Upper lobe of left lung (tissue), 6 donors: ENCODE measurements at regions not wholly inside any gene's neighbourhood (a gene's known extent, or its start where the extent isn't known, plus 50 kb on each side); places are given as distances from the start of the nearest gene placed in this dataset.

Experiments
- ATAC-seq, 2 donors: fragments of 200-7000 bp; cut with Tn5 transposase; one replicate each; pipeline ENCODE4 v1.9.1; 2022; ENCODE audit warnings: mild to moderate bottlenecking in 2 of 2, moderate library complexity in 2 of 2; ENCODE audit not compliant: low FRiP score in 2 of 2
- DNase-seq, 2 donors: peaks; one replicate each; pipeline ENCODE4 v3.0.0-alpha.2; 2019 to 2020
- H3K27ac ChIP-seq, 4 donors: fragments of 200-600 bp; sonication (generic); one replicate each; pipeline ENCODE4 v1.5.1; 2016 to 2019
- H3K27me3 ChIP-seq, 4 donors: fragments of 200-600 bp; sonication (generic); one replicate each; pipeline ENCODE4 v1.5.1; 2017 to 2019
- H3K36me3 ChIP-seq, 4 donors: fragments of 200-600 bp; sonication (generic); one replicate each; pipeline ENCODE4 v1.5.1; 2016 to 2019
- H3K4me1 ChIP-seq, 4 donors: fragments of 200-600 bp; sonication (generic); one replicate each; pipeline ENCODE4 v1.5.1; 2018 to 2019
- H3K4me3 ChIP-seq, 4 donors: fragments of 200-600 bp; sonication (generic); one replicate each; pipeline ENCODE4 v1.5.1; 2017 to 2019; ENCODE audit warnings: mild to moderate bottlenecking in 2 of 4, moderate library complexity in 1 of 4
- H3K9me3 ChIP-seq, 4 donors: fragments of 200-600 bp; sonication (generic); one replicate each; pipeline ENCODE4 v1.5.1; 2018 to 2019
- EP300 ChIP-seq, 4 donors: sonication (generic); formaldehyde crosslinking; IDR thresholded peaks; one replicate each; pipeline ENCODE4 v1.5.1; 2017; ENCODE audit warnings: antibody characterized with exemption in 4 of 4, control low read depth in 2 of 4
- POLR2A ChIP-seq, 4 donors: fragments of 450-650 bp; IDR thresholded peaks; one replicate each; pipeline ENCODE4 v1.5.1; 2016 to 2017; ENCODE audit warnings: antibody characterized with exemption in 4 of 4, mild to moderate bottlenecking in 2 of 4
- POLR2AphosphoS5 ChIP-seq, 2 donors: sonication (generic); formaldehyde crosslinking; IDR thresholded peaks; one replicate each; pipeline ENCODE4 v1.5.1; 2017; ENCODE audit warnings: antibody characterized with exemption in 2 of 2
- WGBS, 2 donors: methylation state at CpG; one replicate each; pipeline ENCODE4 v1.1.5; 2017 to 2018; 5-methylcytosine and 5-hydroxymethylcytosine counted together
- TF ChIP-seq, protein P1 (sequence below), 6 experiments: fragments of 450-650 bp in 4 of 6; fragments of 200-600 bp in 2 of 6; sonication (generic) in 2 of 6; IDR thresholded peaks; one replicate each; pipeline ENCODE4 v1.5.1; 2016 to 2019; ENCODE audit warnings: antibody characterized with exemption in 6 of 6
- donor health status: DM: no; HTN: no; CAD: no; lungs with moderate emphysema.
- donor health status: DM: no; HTN: yes; CAD: no; lungs with severe emphysema.

GRCh38 chr20:47418069-47418757 is 61.7 kb upstream of the ZMYND8 start:
- H3K9me3 ChIP-seq = no peaks in the 10 kb centered on the region
- no peaks in the 10 kb centered on the region for H3K36me3 ChIP-seq
- DNase-seq (no peak), ATAC-seq (no peak)
- no peak overlapping the region for H3K27ac ChIP-seq
- H3K4me3 ChIP-seq = no peak overlapping the region
- H3K4me1 ChIP-seq = peaks cover 12 to 28% (median 15%) of the 10 kb centered on the region in 4 donors
- TF ChIP-seq, protein P1, sequence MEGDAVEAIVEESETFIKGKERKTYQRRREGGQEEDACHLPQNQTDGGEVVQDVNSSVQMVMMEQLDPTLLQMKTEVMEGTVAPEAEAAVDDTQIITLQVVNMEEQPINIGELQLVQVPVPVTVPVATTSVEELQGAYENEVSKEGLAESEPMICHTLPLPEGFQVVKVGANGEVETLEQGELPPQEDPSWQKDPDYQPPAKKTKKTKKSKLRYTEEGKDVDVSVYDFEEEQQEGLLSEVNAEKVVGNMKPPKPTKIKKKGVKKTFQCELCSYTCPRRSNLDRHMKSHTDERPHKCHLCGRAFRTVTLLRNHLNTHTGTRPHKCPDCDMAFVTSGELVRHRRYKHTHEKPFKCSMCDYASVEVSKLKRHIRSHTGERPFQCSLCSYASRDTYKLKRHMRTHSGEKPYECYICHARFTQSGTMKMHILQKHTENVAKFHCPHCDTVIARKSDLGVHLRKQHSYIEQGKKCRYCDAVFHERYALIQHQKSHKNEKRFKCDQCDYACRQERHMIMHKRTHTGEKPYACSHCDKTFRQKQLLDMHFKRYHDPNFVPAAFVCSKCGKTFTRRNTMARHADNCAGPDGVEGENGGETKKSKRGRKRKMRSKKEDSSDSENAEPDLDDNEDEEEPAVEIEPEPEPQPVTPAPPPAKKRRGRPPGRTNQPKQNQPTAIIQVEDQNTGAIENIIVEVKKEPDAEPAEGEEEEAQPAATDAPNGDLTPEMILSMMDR (IDR thresholded peaks at IDR 0.05) = no peak
- TF ChIP-seq POLR2A (IDR thresholded peaks at IDR 0.05) = no peak
- TF ChIP-seq POLR2AphosphoS5 (IDR thresholded peaks at IDR 0.05) = no peak
- no peak for TF ChIP-seq EP300 (IDR thresholded peaks at IDR 0.05)
- WGBS, 2 donors = 67 to 71% methylated on average over 7 of the region's 7 CpGs
- no peaks in the 10 kb centered on the region for H3K27me3 ChIP-seq

GRCh38 chr20:47419953-47420514 is 63.5 kb upstream of the ZMYND8 start:
- ATAC-seq (peak in 1 of 2 donors; percentile 9), DNase-seq (no peak)
- no peaks in the 10 kb centered on the region for H3K36me3 ChIP-seq
- H3K27me3 ChIP-seq = no peaks in the 10 kb centered on the region
- WGBS, 2 donors = 94 to 96% methylated on average over 7 of the region's 7 CpGs
- H3K4me3 ChIP-seq = no peak overlapping the region
- peaks cover 3 to 19% (median 7%) of the 10 kb centered on the region in 4 donors for H3K4me1 ChIP-seq
- no peaks in the 10 kb centered on the region for H3K9me3 ChIP-seq
- TF ChIP-seq, protein P1 (IDR thresholded peaks at IDR 0.05) = no peak
- TF ChIP-seq EP300 (IDR thresholded peaks at IDR 0.05) (no peak), POLR2A (IDR thresholded peaks at IDR 0.05) (no peak), POLR2AphosphoS5 (IDR thresholded peaks at IDR 0.05) (no peak)
- no peak overlapping the region for H3K27ac ChIP-seq

GRCh38 chr20:47421076-47421475 is 64.6 kb upstream of the ZMYND8 start:
- DNase-seq (no peak), ATAC-seq (no peak)
- Histone ChIP-seq H3K4me1 (peaks cover 0 to 16% (median 2%) of the 10 kb centered on the region in 4 donors), H3K4me3 (no peak overlapping the region), H3K36me3 (no peaks in the 10 kb centered on the region), H3K9me3 (no peaks in the 10 kb centered on the region), H3K27ac (no peak overlapping the region), H3K27me3 (no peaks in the 10 kb centered on the region)
- no peak for TF ChIP-seq POLR2AphosphoS5 (IDR thresholded peaks at IDR 0.05)
- TF ChIP-seq, protein P1 (IDR thresholded peaks at IDR 0.05) = no peak
- TF ChIP-seq POLR2A (IDR thresholded peaks at IDR 0.05) = no peak
- no peak for TF ChIP-seq EP300 (IDR thresholded peaks at IDR 0.05)
- 82% methylated on average over 3 of the region's 3 CpGs for WGBS, 2 donors

GRCh38 chr20:47423586-47423985 is 67.1 kb upstream of the ZMYND8 start:
- Histone ChIP-seq H3K4me1 (peaks cover 0 to 2% (median 0%) of the 10 kb centered on the region in 4 donors), H3K27ac (no peak overlapping the region), H3K4me3 (no peak overlapping the region), H3K36me3 (no peaks in the 10 kb centered on the region), H3K27me3 (no peaks in the 10 kb centered on the region), H3K9me3 (peaks cover 0 to 17% (median 10%) of the 10 kb centered on the region in 4 donors)
- DNase-seq (no peak), ATAC-seq (no peak)
- TF ChIP-seq POLR2A (IDR thresholded peaks at IDR 0.05) (no peak), POLR2AphosphoS5 (IDR thresholded peaks at IDR 0.05) (no peak), EP300 (IDR thresholded peaks at IDR 0.05) (no peak)
- TF ChIP-seq, protein P1 (IDR thresholded peaks at IDR 0.05) = no peak
- 84 to 94% methylated on average over 5 of the region's 5 CpGs for WGBS, 2 donors
